Keratinocyte (primary cell): ENCODE measurements at regions not wholly inside any gene's neighbourhood (a gene's known extent, or its start where the extent isn't known, plus 50 kb on each side); places are given as distances from the start of the nearest gene placed in this dataset.
"Not testable (repeated sequence)": the region's sequence is repeated elsewhere in the genome, so short reads cannot be mapped to it uniquely, and the experiment has no call there.

Experiments
- EZH2 ChIP-seq: IDR thresholded peaks from one replicate; pipeline ENCODE4 v1.6.1; 2012; ENCODE audit warnings: inconsistent platforms, mild to moderate bottlenecking, low read length, moderate library complexity
- TF ChIP-seq, protein P1 (sequence below), 3 experiments: IDR thresholded peaks in 1 of 3; conservative IDR thresholded peaks in 1 of 3; optimal IDR thresholded peaks in 1 of 3; 2 replicates in 2 of 3; 3 replicates in 1 of 3; pipeline versions ENCODE3 to v1.5.1; 2011; ENCODE audit warnings: low read length in 3 of 3, mild to moderate bottlenecking in 3 of 3, moderate library complexity in 2 of 3, control low read depth in 1 of 3, inconsistent platforms in 1 of 3; ENCODE audit not compliant: insufficient read depth in 2 of 3; ENCODE audit errors: extremely low read depth in 1 of 3

GRCh38 chrX:63142588-63142987 lies 208.5 kb downstream of the SPIN4 start:
- TF ChIP-seq, protein P1, sequence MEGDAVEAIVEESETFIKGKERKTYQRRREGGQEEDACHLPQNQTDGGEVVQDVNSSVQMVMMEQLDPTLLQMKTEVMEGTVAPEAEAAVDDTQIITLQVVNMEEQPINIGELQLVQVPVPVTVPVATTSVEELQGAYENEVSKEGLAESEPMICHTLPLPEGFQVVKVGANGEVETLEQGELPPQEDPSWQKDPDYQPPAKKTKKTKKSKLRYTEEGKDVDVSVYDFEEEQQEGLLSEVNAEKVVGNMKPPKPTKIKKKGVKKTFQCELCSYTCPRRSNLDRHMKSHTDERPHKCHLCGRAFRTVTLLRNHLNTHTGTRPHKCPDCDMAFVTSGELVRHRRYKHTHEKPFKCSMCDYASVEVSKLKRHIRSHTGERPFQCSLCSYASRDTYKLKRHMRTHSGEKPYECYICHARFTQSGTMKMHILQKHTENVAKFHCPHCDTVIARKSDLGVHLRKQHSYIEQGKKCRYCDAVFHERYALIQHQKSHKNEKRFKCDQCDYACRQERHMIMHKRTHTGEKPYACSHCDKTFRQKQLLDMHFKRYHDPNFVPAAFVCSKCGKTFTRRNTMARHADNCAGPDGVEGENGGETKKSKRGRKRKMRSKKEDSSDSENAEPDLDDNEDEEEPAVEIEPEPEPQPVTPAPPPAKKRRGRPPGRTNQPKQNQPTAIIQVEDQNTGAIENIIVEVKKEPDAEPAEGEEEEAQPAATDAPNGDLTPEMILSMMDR (optimal IDR thresholded peaks at IDR 0.05 in 1 of 3, IDR thresholded peaks at IDR 0.05 in 1 of 3, conservative IDR thresholded peaks at IDR 0.05 in 1 of 3; ENCODE audit: extremely low read depth in 1 of 3, insufficient read depth in 2 of 3, low read length in 3 of 3), result not testable (repeated sequence)
- not testable (repeated sequence) for TF ChIP-seq EZH2
